Ishikawa (cell line): ENCODE measurements at regions not wholly inside any gene's neighbourhood (a gene's known extent, or its start where the extent isn't known, plus 50 kb on each side); places are given as distances from the start of the nearest gene placed in this dataset.

Source experiments
- CEBPB ChIP-seq: IDR thresholded peaks from 2 replicates; pipeline ENCODE4 v1.6.1; 2012
- CREB1 ChIP-seq: IDR thresholded peaks from 2 replicates; pipeline ENCODE4 v1.6.1; 2012; ENCODE audit warnings: low read depth
- EGR1 ChIP-seq: IDR thresholded peaks from 2 replicates; pipeline ENCODE4 v1.6.1; 2012
- EP300 ChIP-seq: IDR thresholded peaks from 2 replicates; pipeline ENCODE4 v1.6.1; 2012; ENCODE audit warnings: borderline replicate concordance
- FOXM1 ChIP-seq: IDR thresholded peaks from 2 replicates; pipeline ENCODE4 v1.6.1; 2012; ENCODE audit warnings: low read depth, borderline replicate concordance
- MAX ChIP-seq: IDR thresholded peaks from 2 replicates; pipeline ENCODE4 v1.6.1; 2012
- NFIC ChIP-seq: IDR thresholded peaks from 2 replicates; pipeline ENCODE4 v1.6.1; 2012
- RAD21 ChIP-seq: IDR thresholded peaks from 2 replicates; pipeline ENCODE4 v1.6.1; 2012; ENCODE audit warnings: low read depth
- TAF1 ChIP-seq: IDR thresholded peaks from 2 replicates; pipeline ENCODE4 v1.6.1; 2012; ENCODE audit warnings: low read depth, mild to moderate bottlenecking
- TCF12 ChIP-seq: IDR thresholded peaks from 2 replicates; pipeline ENCODE4 v1.6.1; 2012; ENCODE audit warnings: low read depth
- TEAD4 ChIP-seq: IDR thresholded peaks from 2 replicates; pipeline ENCODE4 v1.6.1; 2012
- YY1 ChIP-seq: IDR thresholded peaks from 2 replicates; pipeline ENCODE4 v1.6.1; 2012; ENCODE audit warnings: low read depth
- ZBTB7A ChIP-seq: IDR thresholded peaks from 2 replicates; pipeline ENCODE4 v1.6.1; 2012; ENCODE audit warnings: low read depth
- TF ChIP-seq, protein P1 (sequence below): IDR thresholded peaks from 2 replicates; pipeline ENCODE4 v1.6.1; 2012; ENCODE audit warnings: low read depth, mild to moderate bottlenecking
- TF ChIP-seq, protein P2 (sequence below): IDR thresholded peaks from 2 replicates; pipeline ENCODE4 v1.6.1; 2012

DNA sequence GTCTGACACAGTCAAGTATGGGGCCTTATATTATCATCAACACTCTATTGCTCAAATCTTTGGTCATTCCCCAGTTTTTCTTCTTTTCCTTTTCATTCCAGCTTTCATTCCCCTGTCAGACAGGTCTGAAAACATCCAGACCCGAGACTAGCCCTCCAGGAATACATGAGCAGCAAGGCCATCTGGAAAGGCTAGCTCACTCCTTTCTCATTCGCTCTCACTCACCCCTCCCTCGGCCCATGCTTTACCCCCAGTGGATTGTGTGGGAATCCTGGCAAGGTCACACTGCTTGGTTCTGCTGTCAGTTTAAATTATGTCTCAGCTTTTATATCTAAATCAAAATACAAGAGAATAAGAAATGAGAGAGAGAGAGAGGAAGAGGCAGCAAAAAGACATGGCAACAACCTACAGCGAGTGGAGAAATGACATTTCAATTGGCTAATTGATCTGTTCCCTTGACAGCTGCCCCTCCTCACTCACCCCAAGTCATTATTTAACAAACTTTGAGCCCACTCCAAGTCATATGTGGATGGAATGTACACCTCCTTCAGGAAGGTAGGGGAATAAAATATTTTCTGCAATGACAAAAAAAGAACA, 962.2 kb downstream of the TUSC7 start:
- TF ChIP-seq, protein P1, sequence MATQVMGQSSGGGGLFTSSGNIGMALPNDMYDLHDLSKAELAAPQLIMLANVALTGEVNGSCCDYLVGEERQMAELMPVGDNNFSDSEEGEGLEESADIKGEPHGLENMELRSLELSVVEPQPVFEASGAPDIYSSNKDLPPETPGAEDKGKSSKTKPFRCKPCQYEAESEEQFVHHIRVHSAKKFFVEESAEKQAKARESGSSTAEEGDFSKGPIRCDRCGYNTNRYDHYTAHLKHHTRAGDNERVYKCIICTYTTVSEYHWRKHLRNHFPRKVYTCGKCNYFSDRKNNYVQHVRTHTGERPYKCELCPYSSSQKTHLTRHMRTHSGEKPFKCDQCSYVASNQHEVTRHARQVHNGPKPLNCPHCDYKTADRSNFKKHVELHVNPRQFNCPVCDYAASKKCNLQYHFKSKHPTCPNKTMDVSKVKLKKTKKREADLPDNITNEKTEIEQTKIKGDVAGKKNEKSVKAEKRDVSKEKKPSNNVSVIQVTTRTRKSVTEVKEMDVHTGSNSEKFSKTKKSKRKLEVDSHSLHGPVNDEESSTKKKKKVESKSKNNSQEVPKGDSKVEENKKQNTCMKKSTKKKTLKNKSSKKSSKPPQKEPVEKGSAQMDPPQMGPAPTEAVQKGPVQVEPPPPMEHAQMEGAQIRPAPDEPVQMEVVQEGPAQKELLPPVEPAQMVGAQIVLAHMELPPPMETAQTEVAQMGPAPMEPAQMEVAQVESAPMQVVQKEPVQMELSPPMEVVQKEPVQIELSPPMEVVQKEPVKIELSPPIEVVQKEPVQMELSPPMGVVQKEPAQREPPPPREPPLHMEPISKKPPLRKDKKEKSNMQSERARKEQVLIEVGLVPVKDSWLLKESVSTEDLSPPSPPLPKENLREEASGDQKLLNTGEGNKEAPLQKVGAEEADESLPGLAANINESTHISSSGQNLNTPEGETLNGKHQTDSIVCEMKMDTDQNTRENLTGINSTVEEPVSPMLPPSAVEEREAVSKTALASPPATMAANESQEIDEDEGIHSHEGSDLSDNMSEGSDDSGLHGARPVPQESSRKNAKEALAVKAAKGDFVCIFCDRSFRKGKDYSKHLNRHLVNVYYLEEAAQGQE = no peak
- TF ChIP-seq NFIC (no peak), RAD21 (no peak), TCF12 (no peak), CEBPB (no peak), TAF1 (no peak), FOXM1 (no peak), ZBTB7A (no peak), EGR1 (no peak), TEAD4 (no peak), YY1 (no peak), MAX (no peak), EP300 (no peak), CREB1 (no peak)
- TF ChIP-seq, protein P2, sequence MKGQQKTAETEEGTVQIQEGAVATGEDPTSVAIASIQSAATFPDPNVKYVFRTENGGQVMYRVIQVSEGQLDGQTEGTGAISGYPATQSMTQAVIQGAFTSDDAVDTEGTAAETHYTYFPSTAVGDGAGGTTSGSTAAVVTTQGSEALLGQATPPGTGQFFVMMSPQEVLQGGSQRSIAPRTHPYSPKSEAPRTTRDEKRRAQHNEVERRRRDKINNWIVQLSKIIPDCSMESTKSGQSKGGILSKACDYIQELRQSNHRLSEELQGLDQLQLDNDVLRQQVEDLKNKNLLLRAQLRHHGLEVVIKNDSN = no peak

- no peak for TF ChIP-seq YY1
- TF ChIP-seq MAX = no peak
- TF ChIP-seq RAD21 = no peak
- TF ChIP-seq, protein P1 = no peak
- TF ChIP-seq, protein P2 = no peak
- TF ChIP-seq TCF12 = no peak
- TF ChIP-seq NFIC = no peak
- no peak for TF ChIP-seq CEBPB
- TF ChIP-seq ZBTB7A = no peak
- TF ChIP-seq CREB1 = no peak
- TF ChIP-seq TEAD4 = no peak
- TF ChIP-seq EP300 = no peak
Measured at GRCh38 chr3:117674321-117674720, 964.7 kb downstream of the TUSC7 start.

- no peak for TF ChIP-seq EGR1
- no peak for TF ChIP-seq NFIC
- no peak for TF ChIP-seq YY1
- no peak for TF ChIP-seq TAF1
- no peak for TF ChIP-seq CEBPB
- TF ChIP-seq FOXM1 = no peak
- TF ChIP-seq MAX = no peak
- no peak for TF ChIP-seq TEAD4
- no peak for TF ChIP-seq TCF12
Measured at GRCh38 chr3:117681619-117682018, 972.0 kb downstream of the TUSC7 start.

- TF ChIP-seq MAX (no peak), RAD21 (no peak)
Measured at GRCh38 chr3:117687096-117687495, 977.5 kb downstream of the TUSC7 start.

- TF ChIP-seq MAX = no peak
- no peak for TF ChIP-seq RAD21
- TF ChIP-seq TEAD4 = no peak
- TF ChIP-seq YY1 = no peak
- no peak for TF ChIP-seq EP300
- TF ChIP-seq EGR1 = no peak
- TF ChIP-seq CEBPB = no peak
- no peak for TF ChIP-seq TCF12
- TF ChIP-seq, protein P1 = no peak
- TF ChIP-seq CREB1 = no peak
- TF ChIP-seq NFIC = no peak
- no peak for TF ChIP-seq FOXM1
- no peak for TF ChIP-seq TAF1
- TF ChIP-seq, protein P2 = no peak
- TF ChIP-seq ZBTB7A = no peak
Measured at GRCh38 chr3:117688583-117688982, 979.0 kb downstream of the TUSC7 start.
